ENCODE measurements at regions not wholly inside any gene's neighbourhood (a gene's known extent, or its start where the extent isn't known, plus 50 kb on each side); places are given as distances from the start of the nearest gene placed in this dataset.

GRCh38 chr5:89816038-89816437 lies 593.5 kb downstream of the CETN3 start:
- TF ChIP-seq CTCF (IDR thresholded peaks at IDR 0.05; ENCODE audit: insufficient read depth, low read length), result no peak
- TF ChIP-seq GABPA (IDR thresholded peaks at IDR 0.05; ENCODE audit: low read depth), result no peak
- no peak for TF ChIP-seq POLR2AphosphoS5 (IDR thresholded peaks at IDR 0.05; ENCODE audit: low read depth)
